Testis (tissue), 2 donors: ENCODE measurements at regions not wholly inside any gene's neighbourhood (a gene's known extent, or its start where the extent isn't known, plus 50 kb on each side); places are given as distances from the start of the nearest gene placed in this dataset.

Source experiments
- CTCF ChIP-seq, 3 experiments: fragments of 450-650 bp in 2 of 3; fragments of 200-600 bp in 1 of 3; sonication (generic) in 1 of 3; IDR thresholded peaks; one replicate each; pipeline ENCODE4 v1.5.1; 2016 to 2019; ENCODE audit warnings: antibody characterized with exemption in 3 of 3, mild to moderate bottlenecking in 2 of 3, moderate library complexity in 1 of 3
- POLR2A ChIP-seq: fragments of 450-650 bp; IDR thresholded peaks from one replicate; pipeline ENCODE4 v1.6.1; 2017; ENCODE audit warnings: antibody characterized with exemption, mild to moderate bottlenecking, moderate library complexity

- no peak for TF ChIP-seq CTCF (IDR thresholded peaks at IDR 0.05)
- TF ChIP-seq POLR2A: no peak
Observed at GRCh38 chr4:38327174-38327573, 336.8 kb upstream of the KLF3 start.
